Stromal cell of bone marrow (primary cell): ENCODE measurements at regions not wholly inside any gene's neighbourhood (a gene's known extent, or its start where the extent isn't known, plus 50 kb on each side); places are given as distances from the start of the nearest gene placed in this dataset.
"Not testable (repeated sequence)": the region's sequence is repeated elsewhere in the genome, so short reads cannot be mapped to it uniquely, and the experiment has no call there.

Source experiments
- DNase-seq: peaks from one replicate; pipeline ENCODE4 v3.0.0-alpha.2; 2012; ENCODE audit warnings: low read depth

DNA sequence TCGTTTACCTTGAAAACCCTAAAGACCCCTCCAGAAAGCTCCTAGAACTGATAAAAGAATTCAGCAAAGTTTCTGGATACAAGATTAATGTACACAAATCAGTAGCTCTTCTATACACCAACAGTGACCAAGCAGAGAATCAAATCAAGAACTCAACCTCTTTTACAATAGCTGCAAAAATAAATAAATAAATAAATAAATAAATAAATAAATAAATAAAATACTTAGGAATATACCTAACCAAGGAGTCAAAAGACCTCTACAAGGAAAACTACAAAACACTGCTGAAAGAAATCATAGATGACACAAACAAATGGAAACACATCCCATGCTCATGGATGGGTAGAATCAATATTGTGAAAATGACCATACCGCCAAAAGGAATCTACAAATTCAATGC is 186.8 kb upstream of the EOLA2 start:
- not testable (repeated sequence) for DNase-seq

DNA sequence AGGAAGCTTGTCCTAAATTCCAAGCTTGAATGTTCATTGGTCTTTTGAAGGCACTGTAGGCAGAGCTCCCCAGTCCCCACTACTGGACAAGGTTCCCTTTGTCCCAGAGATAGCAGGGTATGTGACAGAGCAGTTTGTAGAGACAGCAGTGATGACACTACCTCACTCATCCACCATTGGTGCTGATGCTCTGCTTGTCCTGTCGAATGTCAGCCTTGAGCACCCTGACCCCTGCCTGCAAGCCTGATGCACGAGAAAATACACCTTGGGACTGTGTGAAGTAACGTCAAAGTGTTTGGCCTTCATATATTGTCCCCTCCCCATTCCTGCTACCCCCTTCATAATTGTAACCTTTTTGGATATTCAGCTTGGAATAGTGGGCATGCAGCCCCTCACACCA is 188.9 kb upstream of the EOLA2 start:
- DNase-seq: no peak

- DNase-seq: no peak
Measured at GRCh38 chrX:150143721-150144440, 205.6 kb upstream of the EOLA2 start.

- DNase-seq: no peak
Measured at GRCh38 chrX:150146271-150146896, 208.1 kb upstream of the EOLA2 start.

DNA sequence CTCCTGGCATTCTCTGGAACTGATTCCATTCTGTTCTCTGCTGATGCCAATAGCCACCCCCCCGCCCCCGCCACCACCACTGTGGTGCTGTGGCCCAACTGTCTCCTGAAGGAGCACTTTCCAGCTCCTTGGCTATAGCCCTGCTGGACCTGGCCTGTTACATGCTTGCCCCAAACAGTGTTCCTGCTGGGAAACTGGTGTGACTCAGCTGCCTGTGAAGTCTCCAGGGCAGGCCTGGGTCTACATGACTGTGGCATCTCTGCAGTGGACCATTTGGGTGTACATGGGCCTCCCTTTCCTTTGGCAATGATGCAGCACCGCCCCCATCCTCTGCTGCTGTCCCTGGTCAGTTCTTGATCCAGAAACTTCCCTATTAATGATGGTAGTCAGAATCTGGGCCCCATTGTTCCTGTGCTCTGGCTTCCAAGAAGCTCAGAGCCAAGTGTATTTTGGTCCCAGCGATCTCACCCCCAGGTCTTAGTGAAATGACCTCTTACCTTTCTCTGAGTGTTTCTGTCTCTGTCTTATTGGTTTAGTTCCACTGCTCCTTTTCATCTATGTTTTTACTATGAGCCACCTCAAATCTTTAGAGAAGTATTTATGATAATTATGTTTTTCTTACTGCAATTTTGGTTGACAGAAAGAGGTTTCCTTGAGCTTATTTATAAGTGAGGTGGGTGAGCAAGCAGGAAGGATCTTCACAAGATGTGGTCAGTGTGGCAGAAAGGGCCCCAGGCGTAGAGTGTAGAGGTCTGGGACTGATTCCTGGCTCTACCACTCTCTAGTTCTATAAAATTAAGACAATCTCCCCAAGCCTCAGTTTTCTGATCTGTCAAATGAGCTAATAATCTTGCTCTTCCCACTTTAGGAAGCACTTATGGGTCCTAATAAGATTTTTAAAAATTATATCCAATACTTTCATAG is 210.7 kb upstream of the EOLA2 start:
- no peak for DNase-seq

- DNase-seq: no peak
Measured at GRCh38 chrX:150150076-150150779, 211.9 kb upstream of the EOLA2 start.

DNA sequence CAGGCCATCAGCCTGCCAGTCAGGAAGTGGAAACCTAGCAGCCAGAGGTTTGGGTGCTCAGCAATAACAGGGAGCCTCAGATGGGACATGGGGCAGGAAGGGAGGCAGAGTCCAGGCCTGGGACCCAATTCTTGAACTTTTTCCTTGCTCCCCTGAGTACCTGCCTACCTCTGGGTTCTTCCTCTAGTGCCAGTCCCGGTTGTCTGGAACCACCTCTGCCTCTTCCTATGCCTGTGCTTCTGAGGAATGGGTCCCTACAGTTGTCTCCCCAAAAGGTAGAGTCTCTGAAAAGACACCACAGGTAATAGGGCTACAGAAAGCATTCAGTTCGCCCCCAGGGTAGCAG is 212.4 kb upstream of the MAMLD1 start:
- no peak for DNase-seq

DNA sequence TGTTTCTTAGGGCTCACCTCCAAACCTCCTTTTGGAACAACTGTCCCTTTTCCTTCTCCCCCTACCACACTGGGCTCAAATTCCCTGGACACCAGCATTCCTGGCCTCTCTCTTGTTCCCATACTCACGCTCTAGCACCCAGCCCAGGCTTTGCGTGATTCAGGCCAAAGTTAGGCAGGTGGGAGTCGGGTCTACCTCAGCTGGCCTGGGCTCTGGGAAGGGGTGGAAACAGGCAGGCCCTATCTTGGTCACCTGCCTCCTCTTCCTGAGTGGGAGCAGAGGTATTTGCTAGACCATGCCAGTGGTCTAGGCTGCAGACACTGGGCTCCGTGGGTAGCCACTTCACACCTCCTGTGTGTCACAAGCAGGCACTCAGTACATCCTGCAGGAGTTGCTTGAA is 211.1 kb upstream of the MAMLD1 start:
- no peak for DNase-seq

- no peak for DNase-seq
Measured at GRCh38 chrX:150152546-150152945, 210.6 kb upstream of the MAMLD1 start.

DNA sequence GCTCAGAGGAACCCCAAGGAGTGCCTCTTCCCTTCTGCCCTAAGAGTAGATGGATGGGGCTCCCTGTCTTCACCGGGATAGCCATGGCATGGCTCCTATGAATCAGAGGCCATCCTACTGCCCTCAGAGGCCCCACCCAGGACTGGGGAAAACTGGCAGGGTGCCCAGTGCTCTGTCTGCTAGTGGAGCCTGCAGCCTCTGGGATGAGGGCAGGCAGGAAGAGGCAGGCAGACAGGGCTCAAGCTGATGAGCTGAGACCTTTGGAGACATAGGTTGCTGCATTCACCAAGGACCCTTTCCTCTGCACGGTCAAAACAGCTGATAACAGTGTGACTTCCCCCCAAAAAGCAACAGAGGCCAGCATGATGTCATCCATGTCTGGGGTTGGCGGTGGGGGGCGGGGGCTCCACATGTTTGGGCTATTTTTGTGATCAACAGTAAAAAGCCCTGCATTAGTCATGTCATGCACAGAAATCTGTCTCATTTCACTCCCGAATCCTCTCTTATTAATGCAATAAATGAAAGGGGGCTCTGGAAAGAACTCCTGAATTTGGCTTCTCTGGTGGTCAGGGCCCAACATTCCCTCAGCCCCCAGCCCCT is 207.6 kb upstream of the MAMLD1 start:
- DNase-seq: peak; percentile 53

GRCh38 chrX:150156615-150157014 is 206.5 kb upstream of the MAMLD1 start:
- DNase-seq: no peak

- no peak for DNase-seq
Measured at GRCh38 chrX:150157291-150157690, 205.8 kb upstream of the MAMLD1 start.

DNA sequence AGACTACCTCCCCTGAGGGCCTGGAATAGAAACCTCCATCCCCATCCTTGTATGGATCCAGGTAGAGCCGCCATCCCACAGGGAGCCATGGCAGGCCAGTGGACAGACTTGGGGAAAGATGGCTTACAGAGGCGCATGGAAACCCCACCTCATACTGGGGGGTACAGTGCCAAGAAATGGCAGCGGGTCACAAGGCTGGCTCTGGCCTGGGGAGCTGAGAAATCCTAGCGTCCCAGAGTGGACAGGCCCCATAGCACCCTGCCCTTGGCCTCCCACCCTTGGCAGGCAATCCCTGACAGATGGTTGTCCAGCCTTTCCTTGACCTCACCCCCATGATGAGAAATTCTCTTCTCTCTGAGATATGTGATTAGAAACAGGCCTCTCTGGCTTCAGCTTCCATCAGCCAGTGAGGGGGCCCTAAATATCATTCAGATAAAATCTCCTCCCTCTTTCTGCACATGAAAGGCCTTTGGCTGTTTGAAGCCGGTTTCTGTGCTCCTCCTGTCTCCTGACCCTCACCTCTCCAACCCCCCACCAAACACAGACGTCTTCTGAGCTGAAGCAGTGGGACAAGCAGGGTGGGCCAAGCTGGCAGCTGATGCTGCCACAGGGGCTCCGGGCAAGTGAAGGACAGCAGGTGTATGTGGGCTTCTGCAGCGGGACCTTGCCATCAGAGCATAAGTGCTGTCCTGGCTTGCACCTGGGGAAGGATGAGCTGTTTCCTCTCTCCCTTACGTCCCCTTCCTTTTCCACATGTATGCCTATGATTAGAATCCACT is 204.4 kb upstream of the MAMLD1 start:
- DNase-seq: no peak

GRCh38 chrX:150159537-150159936 is 203.6 kb upstream of the MAMLD1 start:
- no peak for DNase-seq

DNA sequence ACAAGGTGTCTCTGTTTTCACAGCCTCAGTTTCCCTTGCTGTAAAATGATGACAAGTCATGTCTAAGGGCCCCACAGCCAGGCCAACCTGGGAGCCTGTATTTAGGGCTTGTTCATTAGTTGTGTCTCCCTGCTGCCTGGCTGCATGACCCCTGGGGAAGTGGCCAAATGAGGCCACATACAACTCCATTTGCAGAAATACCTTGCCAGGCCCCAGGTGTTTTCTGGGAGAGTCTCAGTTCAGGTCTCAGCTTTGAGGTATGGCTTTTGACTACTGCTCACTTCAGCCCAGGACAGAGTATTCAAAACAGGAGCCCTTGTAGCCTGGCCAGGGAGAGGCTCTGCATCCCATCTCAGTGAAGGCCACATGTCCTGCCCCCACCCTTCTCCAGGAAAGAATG is 202.5 kb upstream of the MAMLD1 start:
- DNase-seq: no peak

DNA sequence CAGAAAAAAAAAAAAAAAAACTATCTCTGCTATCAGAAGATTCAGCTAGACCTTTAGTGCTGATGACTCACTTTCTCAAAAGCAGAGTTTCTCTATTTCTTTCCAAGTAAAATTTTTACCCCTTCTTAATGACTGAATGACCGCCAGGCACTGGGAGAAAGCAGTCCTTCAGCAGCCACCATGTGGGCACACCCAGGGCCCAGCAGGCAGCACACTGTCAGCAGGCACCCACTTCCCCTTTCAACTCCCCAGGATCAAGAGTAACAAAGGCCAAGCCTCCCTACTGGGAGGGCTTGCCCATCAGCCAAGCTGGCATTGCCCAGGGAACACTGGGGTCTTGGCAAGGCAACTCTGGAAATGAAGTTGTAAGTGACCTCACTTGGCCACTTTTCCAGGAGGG is 201.9 kb upstream of the MAMLD1 start:
- DNase-seq: peak; percentile 9

GRCh38 chrX:150162141-150162540 is 201.0 kb upstream of the MAMLD1 start:
- DNase-seq: no peak

DNA sequence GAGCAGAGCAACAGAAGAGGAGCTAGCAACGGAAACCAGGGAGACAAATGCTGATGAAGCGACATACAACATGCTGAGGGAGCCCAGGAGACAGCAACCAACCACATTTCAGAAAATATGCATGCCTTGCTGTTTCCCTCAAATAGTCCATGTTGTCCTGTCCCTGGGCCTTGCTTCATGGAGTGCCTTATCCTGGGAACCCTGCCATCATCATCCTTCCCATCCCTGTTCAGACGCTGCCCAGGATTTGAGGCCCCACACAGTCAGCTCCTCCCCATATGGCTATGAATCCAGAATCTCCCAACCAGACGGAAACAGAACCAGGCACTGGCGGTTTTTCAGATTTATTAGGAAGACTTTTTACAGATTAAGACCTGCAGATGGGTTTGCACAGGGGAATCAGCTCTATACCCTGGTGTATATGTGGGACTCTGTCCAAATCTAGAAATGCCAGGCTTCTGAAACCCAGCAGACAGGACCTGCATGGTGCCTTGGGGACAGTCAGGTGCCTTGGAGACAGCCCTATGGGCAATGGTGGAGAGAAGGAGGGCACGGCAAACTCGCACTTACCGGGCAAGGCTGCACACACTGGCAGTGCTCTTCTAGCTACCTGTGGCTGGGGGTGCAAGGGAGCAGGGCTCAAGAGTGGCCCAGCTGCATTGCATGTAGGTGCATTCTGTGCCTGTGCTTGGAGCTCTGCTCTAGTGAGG is 199.7 kb upstream of the MAMLD1 start:
- DNase-seq: no peak

- no peak for DNase-seq
Measured at GRCh38 chrX:150163956-150164726, 199.0 kb upstream of the MAMLD1 start.
